ENCODE measurements at regions not wholly inside any gene's neighbourhood (a gene's known extent, or its start where the extent isn't known, plus 50 kb on each side); places are given as distances from the start of the nearest gene placed in this dataset.
A peak's percentile ranks its signal among the peaks of the same experiment; 100 is the strongest.

DNA sequence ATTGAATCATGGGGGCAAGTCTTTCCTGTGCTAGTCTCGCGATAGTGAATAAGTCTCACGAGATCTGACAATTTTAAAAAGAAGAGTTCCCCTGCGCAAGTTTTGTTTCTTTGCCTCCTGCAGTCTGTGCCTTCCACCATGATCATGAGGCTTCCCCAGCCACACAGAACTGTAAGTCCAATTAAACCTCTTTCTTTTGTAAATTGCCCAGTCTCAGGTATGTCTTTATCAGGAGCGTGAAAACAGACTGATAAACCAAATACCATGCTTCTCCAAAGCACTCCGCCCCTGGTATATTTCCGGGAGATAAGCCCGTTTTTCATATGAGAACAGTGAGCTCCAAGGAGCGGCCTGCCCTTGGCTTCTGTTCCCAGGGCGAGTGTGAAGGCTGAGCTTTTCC, 118.9 kb downstream of the EVX1 start:
- no peak for TF ChIP-seq SUZ12 (IDR thresholded peaks at IDR 0.05; ENCODE audit: extremely low read depth, insufficient read depth, insufficient read length)
- TF ChIP-seq ZNF274 (IDR thresholded peaks at IDR 0.05; ENCODE audit: low read depth, low read length) = no peak
- no peak for TF ChIP-seq YY1 (IDR thresholded peaks at IDR 0.05; ENCODE audit: insufficient read depth, insufficient read length)
- Histone ChIP-seq H3K9me3 (ENCODE audit: insufficient read depth, low read length) (no peaks in the 10 kb centered on the region), H3K36me3 (ENCODE audit: insufficient read depth, insufficient read length, low read length) (no peaks in the 10 kb centered on the region), H3K9ac (ENCODE audit: insufficient read length, low read depth) (no peak overlapping the region), H3K27me3 (ENCODE audit: insufficient read depth, insufficient read length) (no peaks in the 10 kb centered on the region), H3K4me3 (ENCODE audit: insufficient read length, low read depth) (no peak overlapping the region), H3K4me1 (ENCODE audit: insufficient read depth, insufficient read length) (no peaks in the 10 kb centered on the region)
- DNase-seq (ENCODE audit: low read depth, low spot score) = no peak

- no peaks in the 10 kb centered on the region for H3K9me3 ChIP-seq (ENCODE audit: insufficient read depth, low read length)
- TF ChIP-seq SUZ12 (IDR thresholded peaks at IDR 0.05; ENCODE audit: extremely low read depth, insufficient read depth, insufficient read length) = no peak
- no peak for TF ChIP-seq ZNF274 (IDR thresholded peaks at IDR 0.05; ENCODE audit: low read depth, low read length)
- TF ChIP-seq YY1 (IDR thresholded peaks at IDR 0.05; ENCODE audit: insufficient read depth, insufficient read length) = no peak
- no peak overlapping the region for H3K9ac ChIP-seq (ENCODE audit: insufficient read length, low read depth)
- H3K4me1 ChIP-seq (ENCODE audit: insufficient read depth, insufficient read length) = no peaks in the 10 kb centered on the region
- no peak for DNase-seq (ENCODE audit: low read depth, low spot score)
- no peaks in the 10 kb centered on the region for H3K27me3 ChIP-seq (ENCODE audit: insufficient read depth, insufficient read length)
- no peaks in the 10 kb centered on the region for H3K36me3 ChIP-seq (ENCODE audit: insufficient read depth, insufficient read length, low read length)
- H3K4me3 ChIP-seq (ENCODE audit: insufficient read length, low read depth) = no peak overlapping the region
Measured at GRCh38 chr7:27362026-27362425, 119.4 kb downstream of the EVX1 start.

DNA sequence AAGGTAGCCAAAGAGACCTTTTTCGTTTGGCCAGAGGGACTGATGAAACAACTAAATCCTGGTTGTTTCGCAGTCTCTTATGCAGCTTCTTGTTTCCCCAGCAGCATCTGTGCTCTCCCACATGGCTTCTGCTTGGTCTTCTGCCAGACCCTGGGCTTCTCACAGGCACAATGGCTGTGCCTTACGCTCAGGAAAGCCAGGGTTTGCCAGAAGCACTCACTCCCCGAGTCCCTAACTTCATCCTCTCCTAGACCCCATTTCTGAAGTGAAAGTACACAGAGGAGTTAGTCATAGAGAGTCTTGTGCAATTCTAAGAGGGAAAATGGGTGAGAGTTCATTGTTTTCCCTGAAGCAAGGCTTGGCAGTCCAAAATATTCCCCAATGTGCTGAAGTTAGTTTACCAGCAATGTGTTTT, 121.7 kb downstream of the EVX1 start:
- TF ChIP-seq SUZ12 (IDR thresholded peaks at IDR 0.05; ENCODE audit: extremely low read depth, insufficient read depth, insufficient read length) (no peak), ZNF274 (IDR thresholded peaks at IDR 0.05; ENCODE audit: low read depth, low read length) (no peak), YY1 (IDR thresholded peaks at IDR 0.05; ENCODE audit: insufficient read depth, insufficient read length) (no peak)
- H3K9ac ChIP-seq (ENCODE audit: insufficient read length, low read depth) = no peak overlapping the region
- no peak for DNase-seq (ENCODE audit: low read depth, low spot score)
- H3K9me3 ChIP-seq (ENCODE audit: insufficient read depth, low read length) = no peaks in the 10 kb centered on the region
- H3K27me3 ChIP-seq (ENCODE audit: insufficient read depth, insufficient read length) = no peaks in the 10 kb centered on the region
- no peaks in the 10 kb centered on the region for H3K4me1 ChIP-seq (ENCODE audit: insufficient read depth, insufficient read length)
- H3K36me3 ChIP-seq (ENCODE audit: insufficient read depth, insufficient read length, low read length) = no peaks in the 10 kb centered on the region
- no peak overlapping the region for H3K4me3 ChIP-seq (ENCODE audit: insufficient read length, low read depth)

DNA sequence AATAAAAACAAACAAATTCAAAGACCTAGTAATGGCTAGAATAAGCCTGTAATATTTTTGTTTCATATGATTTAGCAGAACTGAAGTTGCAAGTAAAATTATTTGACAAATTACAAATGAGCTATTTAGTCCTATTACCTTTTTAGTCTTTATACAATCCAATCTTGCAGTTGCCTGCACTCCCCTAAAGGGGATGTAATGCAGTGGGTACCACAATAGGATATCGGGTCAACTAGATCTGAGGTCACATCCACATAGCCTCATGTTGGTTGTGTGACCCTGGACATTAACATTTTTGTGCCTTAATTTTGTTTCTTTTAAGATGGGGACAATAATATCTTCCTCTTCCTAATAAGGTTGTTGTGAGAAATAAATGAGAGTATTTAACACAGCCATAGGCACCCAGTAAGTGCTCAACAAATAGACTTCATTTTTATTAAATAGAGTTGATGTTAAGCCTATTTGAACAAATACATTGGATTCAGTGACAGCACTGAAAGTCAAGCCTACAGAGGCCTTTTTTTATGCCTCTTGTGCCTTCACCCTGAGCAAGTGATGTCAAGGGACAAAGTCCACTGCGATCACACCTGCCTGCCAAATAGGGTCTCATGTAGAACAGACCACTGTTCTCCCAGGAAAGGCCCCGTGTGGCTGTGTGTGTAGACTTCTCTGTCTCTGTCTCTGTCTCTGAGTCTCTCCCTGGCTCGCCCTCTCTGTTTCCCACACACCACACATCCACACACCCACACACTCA, 124.8 kb downstream of the EVX1 start:
- Histone ChIP-seq H3K4me3 (ENCODE audit: insufficient read length, low read depth) (no peak overlapping the region), H3K36me3 (ENCODE audit: insufficient read depth, insufficient read length, low read length) (no peaks in the 10 kb centered on the region), H3K9ac (ENCODE audit: insufficient read length, low read depth) (no peak overlapping the region), H3K27me3 (ENCODE audit: insufficient read depth, insufficient read length) (no peaks in the 10 kb centered on the region), H3K4me1 (ENCODE audit: insufficient read depth, insufficient read length) (peaks cover 3% of the 10 kb centered on the region), H3K9me3 (ENCODE audit: insufficient read depth, low read length) (no peaks in the 10 kb centered on the region)
- DNase-seq (ENCODE audit: low read depth, low spot score) = no peak
- TF ChIP-seq ZNF274 (IDR thresholded peaks at IDR 0.05; ENCODE audit: low read depth, low read length) (no peak), YY1 (IDR thresholded peaks at IDR 0.05; ENCODE audit: insufficient read depth, insufficient read length) (no peak), SUZ12 (IDR thresholded peaks at IDR 0.05; ENCODE audit: extremely low read depth, insufficient read depth, insufficient read length) (no peak)

GRCh38 chr7:27367933-27368549, 125.4 kb downstream of the EVX1 start:
- no peak for DNase-seq (ENCODE audit: low read depth, low spot score)
- Histone ChIP-seq H3K9ac (ENCODE audit: insufficient read length, low read depth) (no peak overlapping the region), H3K4me1 (ENCODE audit: insufficient read depth, insufficient read length) (peaks cover 3% of the 10 kb centered on the region), H3K4me3 (ENCODE audit: insufficient read length, low read depth) (no peak overlapping the region), H3K9me3 (ENCODE audit: insufficient read depth, low read length) (no peaks in the 10 kb centered on the region), H3K27me3 (ENCODE audit: insufficient read depth, insufficient read length) (no peaks in the 10 kb centered on the region), H3K36me3 (ENCODE audit: insufficient read depth, insufficient read length, low read length) (no peaks in the 10 kb centered on the region)
- TF ChIP-seq YY1 (IDR thresholded peaks at IDR 0.05; ENCODE audit: insufficient read depth, insufficient read length) = no peak
- TF ChIP-seq SUZ12 (IDR thresholded peaks at IDR 0.05; ENCODE audit: extremely low read depth, insufficient read depth, insufficient read length) = no peak

- TF ChIP-seq ZNF274 (IDR thresholded peaks at IDR 0.05; ENCODE audit: low read depth, low read length) = no peak
- TF ChIP-seq YY1 (IDR thresholded peaks at IDR 0.05; ENCODE audit: insufficient read depth, insufficient read length) = no peak
- TF ChIP-seq SUZ12 (IDR thresholded peaks at IDR 0.05; ENCODE audit: extremely low read depth, insufficient read depth, insufficient read length) = no peak
- no peaks in the 10 kb centered on the region for H3K36me3 ChIP-seq (ENCODE audit: insufficient read depth, insufficient read length, low read length)
- no peaks in the 10 kb centered on the region for H3K9me3 ChIP-seq (ENCODE audit: insufficient read depth, low read length)
- no peak for DNase-seq (ENCODE audit: low read depth, low spot score)
- H3K27me3 ChIP-seq (ENCODE audit: insufficient read depth, insufficient read length) = no peaks in the 10 kb centered on the region
- peaks cover 6% of the 10 kb centered on the region for H3K4me1 ChIP-seq (ENCODE audit: insufficient read depth, insufficient read length)
- no peak overlapping the region for H3K9ac ChIP-seq (ENCODE audit: insufficient read length, low read depth)
- H3K4me3 ChIP-seq (ENCODE audit: insufficient read length, low read depth) = no peak overlapping the region
Measured at GRCh38 chr7:27374958-27375841, 132.6 kb downstream of the EVX1 start.

DNA sequence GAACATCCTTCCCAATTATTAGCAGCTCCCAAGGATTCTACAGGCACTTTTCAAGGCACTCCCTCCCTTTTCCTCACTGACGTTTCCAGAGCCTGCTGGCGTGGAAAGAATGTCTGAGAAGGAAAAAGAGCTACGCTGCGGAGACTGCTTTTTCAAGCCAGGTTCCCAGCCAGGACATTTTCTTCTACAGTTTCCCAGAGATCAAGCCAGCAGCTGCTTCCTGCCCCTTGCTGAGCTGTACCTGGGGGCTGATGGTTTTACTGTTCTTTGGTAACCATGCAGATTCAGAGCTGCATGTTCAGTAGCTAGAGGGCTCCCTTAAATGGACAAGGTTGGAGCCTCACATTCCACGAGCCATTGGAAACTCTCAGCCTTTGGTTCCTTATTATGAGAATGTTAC, 133.4 kb downstream of the EVX1 start:
- Histone ChIP-seq H3K9ac (ENCODE audit: insufficient read length, low read depth) (no peak overlapping the region), H3K27me3 (ENCODE audit: insufficient read depth, insufficient read length) (no peaks in the 10 kb centered on the region), H3K4me1 (ENCODE audit: insufficient read depth, insufficient read length) (peaks cover 6% of the 10 kb centered on the region), H3K4me3 (ENCODE audit: insufficient read length, low read depth) (no peak overlapping the region), H3K36me3 (ENCODE audit: insufficient read depth, insufficient read length, low read length) (no peaks in the 10 kb centered on the region), H3K9me3 (ENCODE audit: insufficient read depth, low read length) (no peaks in the 10 kb centered on the region)
- TF ChIP-seq SUZ12 (IDR thresholded peaks at IDR 0.05; ENCODE audit: extremely low read depth, insufficient read depth, insufficient read length) (no peak), YY1 (IDR thresholded peaks at IDR 0.05; ENCODE audit: insufficient read depth, insufficient read length) (no peak), ZNF274 (IDR thresholded peaks at IDR 0.05; ENCODE audit: low read depth, low read length) (no peak)
- DNase-seq (ENCODE audit: low read depth, low spot score) = peak; percentile 84
